ENCODE measurements at regions not wholly inside any gene's neighbourhood (a gene's known extent, or its start where the extent isn't known, plus 50 kb on each side); places are given as distances from the start of the nearest gene placed in this dataset.

DNA sequence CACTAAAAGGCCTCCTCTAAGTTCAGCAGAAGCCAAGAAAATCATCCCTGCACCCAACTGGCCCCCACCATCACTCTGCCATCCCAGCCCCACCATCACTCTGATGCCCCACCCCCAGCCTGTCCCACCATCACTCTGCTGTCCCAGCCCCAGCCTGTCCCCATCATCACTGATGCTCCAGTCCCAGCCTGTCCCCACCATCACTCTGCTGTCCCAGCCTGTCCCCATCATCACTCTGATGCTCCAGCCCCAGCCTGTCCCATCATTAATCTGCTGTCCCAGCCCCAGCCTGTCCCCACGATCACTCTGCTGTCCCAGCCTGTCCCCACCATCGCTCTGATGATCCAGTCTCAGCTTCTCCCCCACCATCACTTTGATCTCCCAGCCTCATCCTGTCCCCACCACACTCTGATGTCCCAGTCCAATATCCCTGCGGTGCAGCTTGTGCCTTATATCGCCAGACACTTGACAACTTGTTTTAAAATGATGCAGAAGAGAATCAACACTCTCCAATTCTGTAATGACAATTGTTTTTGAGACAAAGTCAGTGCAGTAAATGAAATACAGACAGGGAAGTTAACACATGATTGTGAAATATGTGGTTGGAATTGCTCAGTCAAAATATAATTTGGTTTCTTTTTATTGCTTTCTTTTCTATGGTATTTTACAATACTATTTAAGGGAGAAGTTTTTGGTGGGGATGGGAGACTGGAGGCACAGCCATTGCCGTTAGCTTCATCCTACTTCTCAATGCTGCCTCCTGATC, 100.8 kb downstream of the TNFAIP3 start:
- TF ChIP-seq ZMYM2 (CRISPR knock-in tag; IDR thresholded peaks at IDR 0.05) (no peak), ZNF292 (CRISPR knock-in tag; IDR thresholded peaks at IDR 0.05; ENCODE audit: borderline replicate concordance, low read depth) (no peak), TAF1 (CRISPR knock-in tag; IDR thresholded peaks at IDR 0.05) (no peak), RBFOX2 (IDR thresholded peaks at IDR 0.05; ENCODE audit: low read depth, low read length) (no peak), NFIC (IDR thresholded peaks at IDR 0.05; ENCODE audit: low read length) (no peak), ZNF331 (CRISPR knock-in tag; IDR thresholded peaks at IDR 0.05) (no peak), CHCHD3 (CRISPR knock-in tag; IDR thresholded peaks at IDR 0.05) (no peak), EZH2 (conservative IDR thresholded peaks at IDR 0.05; ENCODE audit: low read depth, low read length) (no peak), JUN (CRISPR knock-in tag; IDR thresholded peaks at IDR 0.05) (no peak), TBP (CRISPR knock-in tag; IDR thresholded peaks at IDR 0.05) (no peak), MZF1 (CRISPR knock-in tag; IDR thresholded peaks at IDR 0.05; ENCODE audit: borderline replicate concordance) (no peak)
- TF ChIP-seq, protein P1, sequence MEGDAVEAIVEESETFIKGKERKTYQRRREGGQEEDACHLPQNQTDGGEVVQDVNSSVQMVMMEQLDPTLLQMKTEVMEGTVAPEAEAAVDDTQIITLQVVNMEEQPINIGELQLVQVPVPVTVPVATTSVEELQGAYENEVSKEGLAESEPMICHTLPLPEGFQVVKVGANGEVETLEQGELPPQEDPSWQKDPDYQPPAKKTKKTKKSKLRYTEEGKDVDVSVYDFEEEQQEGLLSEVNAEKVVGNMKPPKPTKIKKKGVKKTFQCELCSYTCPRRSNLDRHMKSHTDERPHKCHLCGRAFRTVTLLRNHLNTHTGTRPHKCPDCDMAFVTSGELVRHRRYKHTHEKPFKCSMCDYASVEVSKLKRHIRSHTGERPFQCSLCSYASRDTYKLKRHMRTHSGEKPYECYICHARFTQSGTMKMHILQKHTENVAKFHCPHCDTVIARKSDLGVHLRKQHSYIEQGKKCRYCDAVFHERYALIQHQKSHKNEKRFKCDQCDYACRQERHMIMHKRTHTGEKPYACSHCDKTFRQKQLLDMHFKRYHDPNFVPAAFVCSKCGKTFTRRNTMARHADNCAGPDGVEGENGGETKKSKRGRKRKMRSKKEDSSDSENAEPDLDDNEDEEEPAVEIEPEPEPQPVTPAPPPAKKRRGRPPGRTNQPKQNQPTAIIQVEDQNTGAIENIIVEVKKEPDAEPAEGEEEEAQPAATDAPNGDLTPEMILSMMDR (CRISPR knock-in tag; IDR thresholded peaks at IDR 0.05): no peak
- TF ChIP-seq, protein P2, sequence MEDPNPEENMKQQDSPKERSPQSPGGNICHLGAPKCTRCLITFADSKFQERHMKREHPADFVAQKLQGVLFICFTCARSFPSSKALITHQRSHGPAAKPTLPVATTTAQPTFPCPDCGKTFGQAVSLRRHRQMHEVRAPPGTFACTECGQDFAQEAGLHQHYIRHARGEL (CRISPR knock-in tag; IDR thresholded peaks at IDR 0.05): no peak
- TF ChIP-seq, protein P3, sequence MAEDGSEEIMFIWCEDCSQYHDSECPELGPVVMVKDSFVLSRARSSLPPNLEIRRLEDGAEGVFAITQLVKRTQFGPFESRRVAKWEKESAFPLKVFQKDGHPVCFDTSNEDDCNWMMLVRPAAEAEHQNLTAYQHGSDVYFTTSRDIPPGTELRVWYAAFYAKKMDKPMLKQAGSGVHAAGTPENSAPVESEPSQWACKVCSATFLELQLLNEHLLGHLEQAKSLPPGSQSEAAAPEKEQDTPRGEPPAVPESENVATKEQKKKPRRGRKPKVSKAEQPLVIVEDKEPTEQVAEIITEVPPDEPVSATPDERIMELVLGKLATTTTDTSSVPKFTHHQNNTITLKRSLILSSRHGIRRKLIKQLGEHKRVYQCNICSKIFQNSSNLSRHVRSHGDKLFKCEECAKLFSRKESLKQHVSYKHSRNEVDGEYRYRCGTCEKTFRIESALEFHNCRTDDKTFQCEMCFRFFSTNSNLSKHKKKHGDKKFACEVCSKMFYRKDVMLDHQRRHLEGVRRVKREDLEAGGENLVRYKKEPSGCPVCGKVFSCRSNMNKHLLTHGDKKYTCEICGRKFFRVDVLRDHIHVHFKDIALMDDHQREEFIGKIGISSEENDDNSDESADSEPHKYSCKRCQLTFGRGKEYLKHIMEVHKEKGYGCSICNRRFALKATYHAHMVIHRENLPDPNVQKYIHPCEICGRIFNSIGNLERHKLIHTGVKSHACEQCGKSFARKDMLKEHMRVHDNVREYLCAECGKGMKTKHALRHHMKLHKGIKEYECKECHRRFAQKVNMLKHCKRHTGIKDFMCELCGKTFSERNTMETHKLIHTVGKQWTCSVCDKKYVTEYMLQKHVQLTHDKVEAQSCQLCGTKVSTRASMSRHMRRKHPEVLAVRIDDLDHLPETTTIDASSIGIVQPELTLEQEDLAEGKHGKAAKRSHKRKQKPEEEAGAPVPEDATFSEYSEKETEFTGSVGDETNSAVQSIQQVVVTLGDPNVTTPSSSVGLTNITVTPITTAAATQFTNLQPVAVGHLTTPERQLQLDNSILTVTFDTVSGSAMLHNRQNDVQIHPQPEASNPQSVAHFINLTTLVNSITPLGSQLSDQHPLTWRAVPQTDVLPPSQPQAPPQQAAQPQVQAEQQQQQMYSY (CRISPR knock-in tag; IDR thresholded peaks at IDR 0.05): no peak
